Fibroblast of upper back skin (primary cell): ENCODE measurements at regions not wholly inside any gene's neighbourhood (a gene's known extent, or its start where the extent isn't known, plus 50 kb on each side); places are given as distances from the start of the nearest gene placed in this dataset.

ENCODE experiments used
- DNase-seq: peaks from one replicate; pipeline ENCODE4 v3.0.0-alpha.2; 2013

GRCh38 chr6:113120582-113121285 is 736.4 kb upstream of the MARCKS start:
- DNase-seq: peak; percentile 100

GRCh38 chr6:113121571-113121970 is 735.6 kb upstream of the MARCKS start:
- DNase-seq: no peak

- DNase-seq: peak; percentile 98
Observed at GRCh38 chr6:113122060-113122459, 735.1 kb upstream of the MARCKS start.

- peak; percentile 77 for DNase-seq
Observed at GRCh38 chr6:113125626-113126025, 731.5 kb upstream of the MARCKS start.

- no peak for DNase-seq
Observed at GRCh38 chr6:113127786-113128419, 729.2 kb upstream of the MARCKS start.

GRCh38 chr6:113128661-113129060 is 728.5 kb upstream of the MARCKS start:
- no peak for DNase-seq

- DNase-seq: no peak
Observed at GRCh38 chr6:113129991-113130390, 727.2 kb upstream of the MARCKS start.

- DNase-seq: peak; percentile 72
Observed at GRCh38 chr6:113137426-113137825, 719.7 kb upstream of the MARCKS start.

- DNase-seq: no peak
Observed at GRCh38 chr6:113140721-113141120, 716.4 kb upstream of the MARCKS start.

- DNase-seq: no peak
Observed at GRCh38 chr6:113141901-113142300, 715.2 kb upstream of the MARCKS start.

- no peak for DNase-seq
Observed at GRCh38 chr6:113142671-113143174, 714.4 kb upstream of the MARCKS start.

GRCh38 chr6:113143206-113143605 is 713.9 kb upstream of the MARCKS start:
- DNase-seq: peak; percentile 55

- DNase-seq: no peak
Observed at GRCh38 chr6:113144117-113144516, 713.0 kb upstream of the MARCKS start.

- no peak for DNase-seq
Observed at GRCh38 chr6:113146878-113147277, 710.3 kb upstream of the MARCKS start.

- DNase-seq: peak; percentile 94
Observed at GRCh38 chr6:113147544-113147943, 709.6 kb upstream of the MARCKS start.

GRCh38 chr6:113148566-113148965 is 708.6 kb upstream of the MARCKS start:
- DNase-seq: peak; percentile 62

GRCh38 chr6:113149511-113149910 is 707.6 kb upstream of the MARCKS start:
- peak; percentile 21 for DNase-seq

GRCh38 chr6:113160306-113161017 is 696.7 kb upstream of the MARCKS start:
- no peak for DNase-seq

GRCh38 chr6:113161018-113161315 is 696.2 kb upstream of the MARCKS start:
- no peak for DNase-seq

- no peak for DNase-seq
Observed at GRCh38 chr6:113162739-113163138, 694.4 kb upstream of the MARCKS start.

GRCh38 chr6:113168057-113168456 is 689.1 kb upstream of the MARCKS start:
- no peak for DNase-seq

GRCh38 chr6:113169484-113169883 is 687.7 kb upstream of the MARCKS start:
- DNase-seq: peak; percentile 34

- DNase-seq: no peak
Observed at GRCh38 chr6:113170454-113170853, 686.7 kb upstream of the MARCKS start.

- no peak for DNase-seq
Observed at GRCh38 chr6:113171882-113172281, 685.3 kb upstream of the MARCKS start.
